Rectal smooth muscle tissue (tissue), 1 donor: ENCODE measurements at regions not wholly inside any gene's neighbourhood (a gene's known extent, or its start where the extent isn't known, plus 50 kb on each side); places are given as distances from the start of the nearest gene placed in this dataset.
"Not testable (repeated sequence)": the region's sequence is repeated elsewhere in the genome, so short reads cannot be mapped to it uniquely, and the experiment has no call there.

ENCODE experiments used
- H3K27ac ChIP-seq: one replicate; pipeline ENCODE4 v1.7.0; 2013; ENCODE audit warnings: low read depth, low read length, inconsistent platforms
- H3K27me3 ChIP-seq: one replicate; pipeline ENCODE4 v1.7.0; 2013; ENCODE audit warnings: low read length; ENCODE audit not compliant: control insufficient read depth, insufficient read depth
- H3K36me3 ChIP-seq: one replicate; pipeline ENCODE4 v1.7.0; 2013; ENCODE audit warnings: low read length; ENCODE audit not compliant: control insufficient read depth, insufficient read depth
- H3K4me1 ChIP-seq: one replicate; pipeline ENCODE4 v1.7.0; 2013; ENCODE audit warnings: low read length; ENCODE audit not compliant: control insufficient read depth, insufficient read depth
- H3K4me3 ChIP-seq: one replicate; pipeline ENCODE4 v1.7.0; 2013; ENCODE audit warnings: low read length
- H3K9ac ChIP-seq: one replicate; pipeline ENCODE4 v1.7.0; 2013; ENCODE audit warnings: low read length

DNA sequence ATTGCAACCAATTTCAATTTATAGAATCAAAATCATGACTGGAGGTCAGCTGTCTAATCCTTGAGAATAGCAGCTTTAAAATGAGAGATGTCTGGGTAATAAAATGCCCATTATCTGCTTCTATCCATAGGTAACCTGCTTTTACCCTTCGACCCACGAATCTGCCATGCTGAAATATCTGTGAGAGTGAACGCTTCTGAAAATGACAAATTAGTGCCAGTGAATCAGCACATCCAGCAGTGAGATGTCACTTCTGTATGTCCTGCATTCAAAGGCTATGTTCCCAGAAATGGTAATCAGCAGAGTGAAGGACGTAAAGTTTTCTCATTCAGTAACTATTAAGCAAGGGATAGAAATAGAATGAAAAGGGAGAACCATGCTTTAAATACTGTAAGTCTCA, 532.4 kb upstream of the ITGA1 start:
- H3K9ac ChIP-seq = no peak overlapping the region
- no peaks in the 10 kb centered on the region for H3K4me1 ChIP-seq
- no peak overlapping the region for H3K27ac ChIP-seq
- H3K4me3 ChIP-seq = no peak overlapping the region
- no peaks in the 10 kb centered on the region for H3K36me3 ChIP-seq
- H3K27me3 ChIP-seq = no peaks in the 10 kb centered on the region

DNA sequence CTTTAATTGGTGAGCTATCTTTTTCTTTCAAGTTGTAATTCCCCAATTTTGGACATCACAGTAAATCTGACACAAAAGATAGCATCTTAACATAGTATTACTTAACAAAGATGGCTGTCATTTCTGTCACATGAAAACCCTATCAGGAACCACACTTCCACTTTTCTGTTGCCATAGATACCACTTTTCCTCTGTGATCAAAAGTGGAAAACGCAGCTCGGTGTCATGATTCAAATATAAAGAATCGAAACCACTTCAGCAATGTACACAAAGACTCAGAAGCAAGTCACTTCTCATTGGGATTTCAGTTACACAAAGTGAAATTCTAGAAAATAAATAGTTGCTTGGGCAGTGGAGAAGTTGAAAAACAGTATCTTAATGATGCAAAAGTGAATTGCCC, 524.9 kb upstream of the ITGA1 start:
- Histone ChIP-seq H3K9ac (no peak overlapping the region), H3K27ac (no peak overlapping the region), H3K36me3 (no peaks in the 10 kb centered on the region), H3K4me1 (no peaks in the 10 kb centered on the region), H3K4me3 (no peak overlapping the region), H3K27me3 (no peaks in the 10 kb centered on the region)

DNA sequence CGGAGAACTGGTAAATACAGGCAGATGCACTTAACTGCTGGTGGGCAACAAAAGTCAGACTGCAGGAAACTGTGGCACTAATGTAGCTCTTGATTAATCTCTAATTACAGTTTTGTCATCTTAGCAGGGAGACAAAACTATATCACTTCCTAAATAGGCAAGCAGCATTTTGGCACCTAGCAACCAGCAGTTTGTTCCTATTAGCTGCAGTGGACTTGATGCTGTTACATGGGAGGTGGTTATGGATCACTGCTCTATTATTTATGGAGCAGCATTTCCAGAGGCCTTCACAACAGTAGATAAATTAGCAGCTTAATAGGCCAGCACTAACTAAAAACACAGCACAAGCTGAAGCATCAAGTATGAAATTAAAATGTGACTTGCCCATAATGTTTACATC, 518.3 kb upstream of the ITGA1 start:
- Histone ChIP-seq H3K27me3 (no peaks in the 10 kb centered on the region), H3K9ac (no peak overlapping the region), H3K36me3 (no peaks in the 10 kb centered on the region), H3K27ac (no peak overlapping the region), H3K4me1 (peaks cover 4% of the 10 kb centered on the region), H3K4me3 (peak overlapping the region; percentile 32)

DNA sequence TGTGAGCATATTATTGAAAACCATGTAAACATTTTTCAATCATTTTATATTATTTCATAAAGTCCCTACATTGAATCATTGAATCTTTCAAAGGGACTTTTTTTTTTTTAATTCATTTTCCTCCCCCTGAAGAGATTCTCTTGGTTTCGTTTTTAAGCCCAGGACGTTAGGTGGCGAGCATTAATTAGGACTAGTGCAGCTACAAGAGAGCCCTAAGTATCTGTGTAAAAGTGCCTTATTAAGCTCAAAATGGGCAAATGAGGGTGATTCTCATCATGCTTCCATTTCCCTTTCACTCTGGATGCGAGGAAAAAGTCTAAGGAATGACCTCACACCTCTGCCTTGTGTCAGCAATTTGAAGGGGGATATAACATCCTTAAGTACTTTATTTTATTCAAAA, 517.9 kb upstream of the ITGA1 start:
- Histone ChIP-seq H3K9ac (no peak overlapping the region), H3K4me3 (peak overlapping the region; percentile 32), H3K27me3 (no peaks in the 10 kb centered on the region), H3K4me1 (peaks cover 4% of the 10 kb centered on the region), H3K36me3 (no peaks in the 10 kb centered on the region), H3K27ac (no peak overlapping the region)

DNA sequence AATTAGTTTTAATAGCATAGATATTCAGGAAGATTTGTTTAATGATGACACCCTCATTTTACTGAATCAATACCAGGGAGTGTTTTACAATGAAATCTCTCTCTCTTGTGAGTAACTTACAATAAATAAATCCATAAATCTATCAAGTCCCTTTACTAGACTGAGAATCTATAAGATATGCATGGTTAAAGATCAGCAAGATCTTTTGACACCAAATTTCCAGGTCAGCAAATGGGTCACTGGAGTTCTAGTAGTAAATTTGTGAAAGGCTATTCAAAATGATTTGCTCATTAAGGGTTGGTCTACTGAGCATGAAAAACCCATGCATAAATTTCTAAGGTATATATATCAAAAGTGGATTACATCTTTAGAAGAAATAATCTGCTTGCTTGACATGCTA, 512.1 kb upstream of the ITGA1 start:
- Histone ChIP-seq H3K4me3 (no peak overlapping the region), H3K27me3 (no peaks in the 10 kb centered on the region), H3K36me3 (no peaks in the 10 kb centered on the region), H3K27ac (no peak overlapping the region), H3K9ac (no peak overlapping the region), H3K4me1 (no peaks in the 10 kb centered on the region)

DNA sequence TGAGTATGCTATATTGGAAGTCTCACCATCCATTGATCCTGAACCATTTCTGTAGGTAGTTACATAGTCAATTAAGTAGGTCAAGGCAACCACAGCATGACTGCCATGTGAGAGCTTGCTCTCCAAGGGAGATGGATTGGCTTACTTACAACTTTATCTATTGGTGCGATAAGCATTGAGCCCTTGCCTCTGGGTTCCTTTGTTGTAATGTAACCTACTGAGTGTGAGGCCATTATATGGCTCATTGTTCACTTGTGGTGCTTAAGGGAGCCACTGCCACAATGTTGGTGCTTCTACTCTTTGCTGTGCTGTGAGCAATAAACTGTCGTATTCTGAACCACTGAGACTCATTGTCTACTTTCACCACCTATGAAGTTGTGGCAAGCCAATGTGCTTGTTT, 510.6 kb upstream of the ITGA1 start:
- Histone ChIP-seq H3K27me3 (no peaks in the 10 kb centered on the region), H3K4me3 (no peak overlapping the region), H3K27ac (no peak overlapping the region), H3K9ac (no peak overlapping the region), H3K36me3 (no peaks in the 10 kb centered on the region), H3K4me1 (no peaks in the 10 kb centered on the region)

DNA sequence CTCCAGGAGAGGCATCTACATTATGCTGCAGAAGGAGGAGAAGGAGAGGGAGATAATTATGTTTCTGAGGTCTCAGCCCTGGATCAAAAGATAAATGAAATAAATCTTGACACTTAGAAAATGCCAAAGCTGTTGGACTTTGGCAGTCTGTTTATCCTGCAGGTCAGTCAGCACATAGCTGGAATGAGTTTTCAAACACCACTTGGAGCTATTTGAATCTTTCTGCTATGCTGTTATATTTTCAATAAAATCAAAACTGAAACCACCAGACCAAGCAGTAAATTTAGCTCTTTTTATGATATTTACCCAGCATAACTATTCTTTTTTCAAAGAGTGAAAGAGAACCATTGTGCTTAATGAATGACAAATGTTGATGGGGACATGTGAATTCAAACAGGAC, 505.1 kb upstream of the ITGA1 start:
- no peak overlapping the region for H3K4me3 ChIP-seq
- no peak overlapping the region for H3K27ac ChIP-seq
- no peaks in the 10 kb centered on the region for H3K4me1 ChIP-seq
- H3K27me3 ChIP-seq = no peaks in the 10 kb centered on the region
- H3K9ac ChIP-seq = no peak overlapping the region
- H3K36me3 ChIP-seq = no peaks in the 10 kb centered on the region

DNA sequence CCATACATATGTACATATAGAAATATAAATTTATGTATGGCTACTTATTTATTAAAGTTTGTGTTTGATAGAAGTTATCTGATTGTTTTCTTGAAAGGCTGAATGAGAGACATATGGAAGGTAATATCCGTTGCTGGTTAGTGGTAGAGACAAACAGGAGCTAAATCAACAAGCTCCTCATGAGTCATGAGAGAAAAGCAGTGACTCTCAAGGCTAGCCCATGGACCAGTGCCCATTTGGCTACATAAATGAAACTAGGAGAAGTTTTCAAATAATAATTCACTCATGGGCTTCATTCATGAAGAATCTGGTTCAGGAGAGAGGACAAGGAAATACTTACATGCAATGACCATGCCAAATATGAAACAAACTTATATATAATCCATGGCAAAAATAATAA, 504.5 kb upstream of the ITGA1 start:
- Histone ChIP-seq H3K9ac (no peak overlapping the region), H3K4me1 (no peaks in the 10 kb centered on the region), H3K36me3 (no peaks in the 10 kb centered on the region), H3K4me3 (no peak overlapping the region), H3K27ac (no peak overlapping the region), H3K27me3 (no peaks in the 10 kb centered on the region)

DNA sequence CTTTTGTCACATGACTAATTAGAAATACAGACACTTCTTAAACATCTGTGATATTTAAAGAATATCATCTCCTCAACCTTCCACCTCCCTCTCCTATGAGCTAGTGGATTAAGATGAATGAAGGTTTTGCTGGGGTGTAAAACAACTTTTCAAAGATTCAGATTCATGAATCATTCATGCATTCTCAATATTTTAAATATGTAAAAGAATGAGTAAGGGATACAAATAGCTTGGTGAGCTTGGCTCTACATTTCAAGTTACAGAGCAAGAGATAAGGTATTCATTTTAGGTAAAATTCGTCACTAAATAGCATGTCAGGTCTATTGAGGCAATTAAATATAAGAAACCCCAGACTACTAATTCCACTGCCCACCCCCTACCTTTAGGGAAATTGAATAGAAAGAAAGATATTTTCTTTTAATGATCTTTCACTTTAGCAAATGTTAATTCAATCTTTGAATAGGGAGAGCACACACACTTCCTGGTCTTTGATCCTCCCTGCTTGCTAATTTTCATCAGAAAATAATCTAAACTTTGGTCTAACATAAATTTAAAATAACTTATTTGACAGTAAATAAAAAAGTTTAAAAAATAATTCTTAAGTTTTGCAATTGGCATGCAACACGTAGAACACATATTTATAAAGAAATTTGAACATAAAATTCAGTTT, 486.9 kb upstream of the ITGA1 start:
- Histone ChIP-seq H3K4me3 (no peak overlapping the region), H3K27ac (no peak overlapping the region), H3K27me3 (no peaks in the 10 kb centered on the region), H3K9ac (no peak overlapping the region), H3K4me1 (no peaks in the 10 kb centered on the region), H3K36me3 (no peaks in the 10 kb centered on the region)

DNA sequence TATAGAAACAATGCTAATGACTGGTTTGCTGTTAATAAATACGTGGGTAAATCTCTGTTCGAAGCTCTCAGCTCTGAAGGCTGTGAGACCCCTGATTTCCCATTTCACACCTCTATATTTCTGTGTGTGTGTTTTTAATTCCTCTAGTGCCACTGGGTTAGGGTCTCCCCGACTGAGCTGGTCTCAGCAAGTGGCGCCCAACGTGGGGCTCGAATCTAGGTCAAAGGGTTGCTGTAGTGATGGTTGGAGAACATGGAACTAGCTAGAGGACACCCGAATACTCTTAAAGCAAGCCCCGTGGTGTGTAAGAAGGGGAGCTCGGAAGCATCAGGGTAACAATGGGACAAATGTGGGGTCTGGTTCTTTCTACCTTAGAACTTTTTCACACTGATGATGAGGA, 482.9 kb upstream of the ITGA1 start:
- H3K27me3 ChIP-seq, H3K4me1 ChIP-seq, H3K27ac ChIP-seq, H3K4me3 ChIP-seq, H3K9ac ChIP-seq, H3K36me3 ChIP-seq: not testable (repeated sequence)

DNA sequence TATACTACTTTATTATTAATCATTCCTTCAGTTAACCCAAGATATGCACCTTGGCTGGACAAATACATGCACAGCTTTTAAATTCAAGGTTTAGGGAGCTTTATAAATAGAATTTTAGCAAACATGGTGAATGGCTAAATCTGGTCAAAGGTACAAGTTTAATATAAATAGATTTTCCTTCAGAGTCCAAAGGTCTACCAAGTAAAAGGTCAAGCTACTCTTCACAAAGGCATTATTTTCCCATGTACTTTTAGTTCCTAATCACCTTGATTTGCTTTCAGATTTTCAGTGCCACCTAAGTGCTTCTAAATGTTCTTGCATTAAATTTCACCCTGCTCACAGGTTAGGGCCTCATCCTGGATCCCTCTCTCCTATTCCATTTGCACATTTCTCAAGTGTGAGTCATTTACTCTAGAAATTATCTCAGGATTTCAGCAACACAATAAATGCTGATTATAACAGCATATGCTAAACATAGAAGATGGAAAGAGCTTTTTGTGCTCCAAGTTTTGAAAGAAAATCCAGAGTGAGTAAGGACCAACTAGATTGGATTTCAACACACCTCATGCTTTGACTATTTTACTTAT, 459.4 kb upstream of the ITGA1 start:
- Histone ChIP-seq H3K4me1 (no peaks in the 10 kb centered on the region), H3K4me3 (no peak overlapping the region), H3K27ac (no peak overlapping the region), H3K27me3 (no peaks in the 10 kb centered on the region), H3K36me3 (no peaks in the 10 kb centered on the region), H3K9ac (no peak overlapping the region)

DNA sequence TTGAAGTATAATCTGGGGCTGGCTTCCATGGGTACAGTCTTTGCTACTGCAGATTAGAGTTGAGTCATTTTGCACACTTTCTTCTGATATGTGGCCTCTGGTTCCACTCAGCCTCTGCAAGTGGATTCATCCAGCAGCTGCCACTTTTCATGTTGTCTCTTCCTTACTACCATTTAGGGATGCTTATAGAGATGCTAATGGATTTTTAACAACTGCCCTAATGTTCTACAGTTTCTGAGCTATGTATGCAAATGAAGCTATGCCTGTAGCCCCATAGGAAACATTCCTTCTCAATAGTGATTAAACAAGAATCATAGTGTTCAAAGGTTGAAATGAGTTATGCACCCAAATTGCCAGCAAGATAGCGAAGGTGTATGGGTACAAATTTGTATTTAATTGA, 456.0 kb upstream of the ITGA1 start:
- H3K27me3 ChIP-seq = no peaks in the 10 kb centered on the region
- H3K4me3 ChIP-seq = no peak overlapping the region
- H3K27ac ChIP-seq = no peak overlapping the region
- H3K9ac ChIP-seq = no peak overlapping the region
- no peaks in the 10 kb centered on the region for H3K4me1 ChIP-seq
- H3K36me3 ChIP-seq = no peaks in the 10 kb centered on the region

DNA sequence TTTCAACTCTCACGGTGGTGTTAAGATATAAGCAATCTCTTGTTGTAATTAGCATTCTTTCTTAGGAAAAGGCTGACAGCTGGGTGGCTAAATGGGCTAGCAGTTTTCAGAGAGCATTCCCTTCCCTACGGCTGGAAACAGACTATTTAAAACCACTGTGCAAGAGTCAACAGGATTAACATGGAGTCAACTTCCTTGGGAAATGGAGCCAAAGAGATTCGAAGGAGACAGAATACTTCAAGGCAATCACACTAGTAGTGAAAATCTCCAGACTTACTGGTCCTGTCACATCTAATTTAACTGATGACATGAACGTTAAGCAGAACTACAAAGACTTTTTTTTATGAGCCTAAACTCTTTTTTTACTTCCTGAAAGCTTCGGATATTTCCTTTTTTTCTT, 453.3 kb upstream of the ITGA1 start:
- Histone ChIP-seq H3K9ac (no peak overlapping the region), H3K36me3 (no peaks in the 10 kb centered on the region), H3K4me1 (no peaks in the 10 kb centered on the region), H3K4me3 (no peak overlapping the region), H3K27me3 (no peaks in the 10 kb centered on the region), H3K27ac (no peak overlapping the region)
